Panc1 (cell line): ENCODE measurements at regions not wholly inside any gene's neighbourhood (a gene's known extent, or its start where the extent isn't known, plus 50 kb on each side); places are given as distances from the start of the nearest gene placed in this dataset.

Experiments used
- ATAC-seq: fragments of 200-7000 bp; cut with Tn5 transposase; 2 replicates; pipeline ENCODE4 v1.9.1; 2020; ENCODE audit warnings: mild to moderate bottlenecking, moderate library complexity
- BruUV-seq: library from RNA; stranded (reverse); fragments of 400-500 nt; replicated peaks from 2 replicates; lab custom pipeline; 2021; lab: Mats Ljungman, UMichigan
- CTCF ChIA-PET: fragments of 300-600 bp; sonication (Branson Sonifier 250); formaldehyde crosslinking; loops from one replicate; lab custom pipeline; 2022; ENCODE audit warnings: antibody characterized with exemption; lab: Charles Lee
- POLR2A ChIA-PET: fragments of 300-600 bp; sonication (Branson Sonifier 250); formaldehyde crosslinking; loops from one replicate; lab custom pipeline; 2022; ENCODE audit warnings: antibody characterized with exemption; lab: Charles Lee
- DNase-seq: peaks from one replicate; pipeline ENCODE4 v3.0.0-alpha.2; 2010; ENCODE audit warnings: low read depth, low spot score
- H3K27ac ChIP-seq: 2 replicates; pipeline ENCODE4 v1.5.1; 2011; ENCODE audit warnings: mild to moderate bottlenecking, low read length, inconsistent platforms
- H3K27me3 ChIP-seq: fragments of 200-500 bp; sonication (Bioruptor generic); 2 replicates; pipeline ENCODE4 v1.6.0; 2014; ENCODE audit warnings: low read length, inconsistent platforms; ENCODE audit not compliant: control insufficient read depth, insufficient read depth
- H3K36me3 ChIP-seq: fragments of 200-500 bp; sonication (Bioruptor generic); 2 replicates; pipeline ENCODE4 v1.5.1; 2014; ENCODE audit warnings: inconsistent platforms, mild to moderate bottlenecking, low read length, moderate library complexity; ENCODE audit not compliant: control insufficient read depth, insufficient read depth
- H3K4me1 ChIP-seq: 2 replicates; pipeline ENCODE4 v1.5.1; 2011; ENCODE audit warnings: inconsistent platforms, mild to moderate bottlenecking, low read length, moderate library complexity; ENCODE audit not compliant: control insufficient read depth, insufficient read depth
- H3K4me3 ChIP-seq, 2 experiments: 2 replicates each; pipeline ENCODE4 v1.5.1; 2011 to 2012; ENCODE audit warnings: low read depth in 2 of 2, low read length in 2 of 2, mild to moderate bottlenecking in 2 of 2, inconsistent platforms in 1 of 2, moderate library complexity in 1 of 2
- H3K9me3 ChIP-seq: fragments of 200-500 bp; sonication (Bioruptor generic); 2 replicates; pipeline ENCODE4 v1.5.1; 2014; ENCODE audit warnings: low read depth, mild to moderate bottlenecking, inconsistent platforms, low read length, moderate library complexity; ENCODE audit not compliant: control insufficient read depth, insufficient read depth
- POLR2AphosphoS5 ChIP-seq: IDR thresholded peaks from 2 replicates; pipeline ENCODE4 v1.6.1; 2012; ENCODE audit warnings: mild to moderate bottlenecking, low read depth, low read length, moderate library complexity
- SIN3A ChIP-seq: IDR thresholded peaks from 2 replicates; pipeline ENCODE4 v1.6.1; 2012; ENCODE audit warnings: low read depth, mild to moderate bottlenecking, low read length, moderate library complexity, borderline replicate concordance; ENCODE audit not compliant: insufficient read depth
- TCF7L2 ChIP-seq: IDR thresholded peaks from 2 replicates; pipeline ENCODE4 v1.6.1; 2011; ENCODE audit warnings: mild to moderate bottlenecking, low read depth, low read length, inconsistent platforms
- in situ Hi-C: cut with HindIII; loops from 2 replicates; pipeline ENCODE4 v1.10.0; 2016; ENCODE audit warnings: low sequenced_read_pairs, low pct_unique_long_range_greater_than_20kb
- intact Hi-C: fragments of 100-400 bp; cut with micrococcal nuclease; formaldehyde crosslinking; loops from one replicate; pipeline ENCODE4 v1.10.0; 2022; ENCODE audit not compliant: unreplicated experiment
- TF ChIP-seq, protein P1 (sequence below), 2 experiments: IDR thresholded peaks; 2 replicates each; pipeline ENCODE4 v1.6.1; 2011 to 2012; ENCODE audit warnings: low read depth in 2 of 2, control low read depth in 1 of 2, low read length in 1 of 2, mild to moderate bottlenecking in 1 of 2, moderate library complexity in 1 of 2; ENCODE audit not compliant: insufficient read depth in 1 of 2
- TF ChIP-seq, protein P2 (sequence below): fragments of 450-650 bp; IDR thresholded peaks from 2 replicates; pipeline ENCODE4 v1.5.1; 2017; ENCODE audit warnings: mild to moderate bottlenecking

DNA sequence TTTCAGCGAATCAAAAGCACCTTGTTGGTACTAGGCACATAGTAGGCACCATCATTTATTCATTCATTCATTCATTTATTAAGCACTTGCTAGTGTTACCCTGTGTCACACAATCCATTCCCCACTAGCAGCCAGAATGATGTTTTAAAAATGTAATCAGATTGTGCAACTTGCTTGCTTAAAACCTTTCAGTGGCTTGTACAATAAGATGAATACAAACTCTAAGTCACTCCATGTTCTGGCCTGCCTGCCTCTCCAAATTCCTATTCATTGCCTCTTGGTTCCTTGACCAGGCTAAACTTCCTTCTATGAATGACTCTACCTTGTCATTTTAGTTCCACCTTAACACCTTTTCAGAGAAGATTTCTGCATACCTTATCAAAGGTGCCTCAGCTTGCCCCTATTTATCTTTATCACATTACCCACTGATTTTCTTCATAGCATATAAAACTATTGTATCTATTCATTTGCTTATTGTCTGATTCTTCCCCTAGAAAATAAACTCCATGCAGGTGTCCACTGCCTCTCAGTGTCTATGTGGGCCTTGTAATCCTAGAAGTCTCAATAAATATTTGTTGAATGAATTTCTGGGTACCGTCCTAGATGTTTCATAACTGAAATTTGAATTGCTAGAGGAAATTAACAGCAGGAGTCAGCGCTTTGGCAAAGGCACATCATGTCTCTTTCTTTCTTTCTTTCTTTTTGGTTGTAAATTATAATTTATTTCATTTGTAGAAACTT is 169.5 kb downstream of the TMEM26 start:
- TF ChIP-seq SIN3A = no peak
- TF ChIP-seq, protein P1, sequence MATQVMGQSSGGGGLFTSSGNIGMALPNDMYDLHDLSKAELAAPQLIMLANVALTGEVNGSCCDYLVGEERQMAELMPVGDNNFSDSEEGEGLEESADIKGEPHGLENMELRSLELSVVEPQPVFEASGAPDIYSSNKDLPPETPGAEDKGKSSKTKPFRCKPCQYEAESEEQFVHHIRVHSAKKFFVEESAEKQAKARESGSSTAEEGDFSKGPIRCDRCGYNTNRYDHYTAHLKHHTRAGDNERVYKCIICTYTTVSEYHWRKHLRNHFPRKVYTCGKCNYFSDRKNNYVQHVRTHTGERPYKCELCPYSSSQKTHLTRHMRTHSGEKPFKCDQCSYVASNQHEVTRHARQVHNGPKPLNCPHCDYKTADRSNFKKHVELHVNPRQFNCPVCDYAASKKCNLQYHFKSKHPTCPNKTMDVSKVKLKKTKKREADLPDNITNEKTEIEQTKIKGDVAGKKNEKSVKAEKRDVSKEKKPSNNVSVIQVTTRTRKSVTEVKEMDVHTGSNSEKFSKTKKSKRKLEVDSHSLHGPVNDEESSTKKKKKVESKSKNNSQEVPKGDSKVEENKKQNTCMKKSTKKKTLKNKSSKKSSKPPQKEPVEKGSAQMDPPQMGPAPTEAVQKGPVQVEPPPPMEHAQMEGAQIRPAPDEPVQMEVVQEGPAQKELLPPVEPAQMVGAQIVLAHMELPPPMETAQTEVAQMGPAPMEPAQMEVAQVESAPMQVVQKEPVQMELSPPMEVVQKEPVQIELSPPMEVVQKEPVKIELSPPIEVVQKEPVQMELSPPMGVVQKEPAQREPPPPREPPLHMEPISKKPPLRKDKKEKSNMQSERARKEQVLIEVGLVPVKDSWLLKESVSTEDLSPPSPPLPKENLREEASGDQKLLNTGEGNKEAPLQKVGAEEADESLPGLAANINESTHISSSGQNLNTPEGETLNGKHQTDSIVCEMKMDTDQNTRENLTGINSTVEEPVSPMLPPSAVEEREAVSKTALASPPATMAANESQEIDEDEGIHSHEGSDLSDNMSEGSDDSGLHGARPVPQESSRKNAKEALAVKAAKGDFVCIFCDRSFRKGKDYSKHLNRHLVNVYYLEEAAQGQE (IDR thresholded peaks at IDR 0.05; ENCODE audit: insufficient read depth in 1 of 2, low read depth in 2 of 2, low read length in 1 of 2) = no peak
- no peak for TF ChIP-seq TCF7L2
- no peak for TF ChIP-seq POLR2AphosphoS5
- TF ChIP-seq, protein P2, sequence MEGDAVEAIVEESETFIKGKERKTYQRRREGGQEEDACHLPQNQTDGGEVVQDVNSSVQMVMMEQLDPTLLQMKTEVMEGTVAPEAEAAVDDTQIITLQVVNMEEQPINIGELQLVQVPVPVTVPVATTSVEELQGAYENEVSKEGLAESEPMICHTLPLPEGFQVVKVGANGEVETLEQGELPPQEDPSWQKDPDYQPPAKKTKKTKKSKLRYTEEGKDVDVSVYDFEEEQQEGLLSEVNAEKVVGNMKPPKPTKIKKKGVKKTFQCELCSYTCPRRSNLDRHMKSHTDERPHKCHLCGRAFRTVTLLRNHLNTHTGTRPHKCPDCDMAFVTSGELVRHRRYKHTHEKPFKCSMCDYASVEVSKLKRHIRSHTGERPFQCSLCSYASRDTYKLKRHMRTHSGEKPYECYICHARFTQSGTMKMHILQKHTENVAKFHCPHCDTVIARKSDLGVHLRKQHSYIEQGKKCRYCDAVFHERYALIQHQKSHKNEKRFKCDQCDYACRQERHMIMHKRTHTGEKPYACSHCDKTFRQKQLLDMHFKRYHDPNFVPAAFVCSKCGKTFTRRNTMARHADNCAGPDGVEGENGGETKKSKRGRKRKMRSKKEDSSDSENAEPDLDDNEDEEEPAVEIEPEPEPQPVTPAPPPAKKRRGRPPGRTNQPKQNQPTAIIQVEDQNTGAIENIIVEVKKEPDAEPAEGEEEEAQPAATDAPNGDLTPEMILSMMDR = no peak
- in situ Hi-C loops (no loop called here), intact Hi-C loops (loop anchor here (2.0 to 10.0 kb wide), 2 partner anchors 143 to 451 kb away; no protein-coding TSS in a partner anchor)
- POLR2A ChIA-PET = no interaction called here
- H3K36me3 ChIP-seq = no peaks in the 10 kb centered on the region
- no peaks in the 10 kb centered on the region for H3K4me1 ChIP-seq
- H3K27ac ChIP-seq = peak overlapping the region; percentile 48; the same call in 1 of the 2 replicates
- peak overlapping the region; percentile 15 to 30; a peak in 3 of 4 replicates for H3K4me3 ChIP-seq
- no TSS peak for BruUV-seq
- CTCF ChIA-PET = interaction anchor here (0.6 to 1.4 kb wide), 3 partner anchors 12 to 450 kb away, joined by 3 to 4 read pairs (median 3); no protein-coding TSS in a partner anchor
- no peak for ATAC-seq
- no peaks in the 10 kb centered on the region for H3K27me3 ChIP-seq
- no peak for DNase-seq
- H3K9me3 ChIP-seq = no peaks in the 10 kb centered on the region

DNA sequence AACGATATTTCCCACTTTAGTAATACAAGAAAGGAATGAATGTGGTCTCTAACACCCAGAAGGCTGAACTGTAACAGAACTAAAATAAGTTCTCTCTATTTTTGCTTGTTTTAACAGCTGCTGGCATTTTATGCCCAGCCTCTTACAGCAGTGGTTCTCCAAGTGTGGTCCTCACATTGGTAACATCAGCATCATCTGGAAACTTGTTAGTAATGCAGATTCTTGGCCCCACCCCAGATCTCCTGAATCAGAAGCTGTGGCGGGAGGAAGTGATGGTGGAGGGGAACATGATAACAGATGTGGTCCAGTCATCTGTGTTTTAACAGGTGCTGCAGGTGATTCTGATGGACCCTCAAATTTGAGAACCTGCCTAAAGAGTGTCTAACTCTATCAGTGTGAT is 170.1 kb downstream of the TMEM26 start:
- no peaks in the 10 kb centered on the region for H3K27me3 ChIP-seq
- CTCF ChIA-PET = interaction anchor here (1.1 to 1.4 kb wide), 2 partner anchors 11 to 450 kb away, joined by 3 to 4 read pairs; no protein-coding TSS in a partner anchor
- no peak for DNase-seq
- TF ChIP-seq, protein P1 (IDR thresholded peaks at IDR 0.05; ENCODE audit: insufficient read depth in 1 of 2, low read depth in 2 of 2, low read length in 1 of 2) = no peak
- TF ChIP-seq SIN3A = no peak
- TF ChIP-seq, protein P2 = no peak
- TF ChIP-seq POLR2AphosphoS5 = no peak
- TF ChIP-seq TCF7L2 = no peak
- H3K9me3 ChIP-seq = no peaks in the 10 kb centered on the region
- ATAC-seq = no peak
- no peak overlapping the region for H3K4me3 ChIP-seq
- no peaks in the 10 kb centered on the region for H3K4me1 ChIP-seq
- POLR2A ChIA-PET = no interaction called here
- no TSS peak for BruUV-seq
- in situ Hi-C loops = no loop called here
- intact Hi-C loops = loop anchor here (10.0 kb wide), 1 partner anchor 452 kb away; no protein-coding TSS in a partner anchor
- H3K36me3 ChIP-seq = no peaks in the 10 kb centered on the region
- no peak overlapping the region; the same call in 1 of the 2 replicates for H3K27ac ChIP-seq
